WTC11 (cell line): ENCODE measurements at regions not wholly inside any gene's neighbourhood (a gene's known extent, or its start where the extent isn't known, plus 50 kb on each side); places are given as distances from the start of the nearest gene placed in this dataset.
A peak's percentile ranks its signal among the peaks of the same experiment; 100 is the strongest.

Experiments used
- ATAC-seq: fragments of 200-7000 bp; cut with Tn5 transposase; 2 replicates; pipeline ENCODE4 v1.10.0; 2021; ENCODE audit warnings: mild to moderate bottlenecking, moderate library complexity
- CTCF ChIA-PET: fragments of 300-600 bp; sonication (Branson Sonifier 250); formaldehyde crosslinking; loops from one replicate; lab custom pipeline; 2021; ENCODE audit warnings: antibody characterized with exemption; lab: Charles Lee
- POLR2A ChIA-PET: fragments of 350-600 bp; sonication (Branson Sonifier 250); formaldehyde crosslinking; loops from one replicate; lab custom pipeline; 2021; ENCODE audit warnings: antibody characterized with exemption; lab: Charles Lee
- DNase-seq: peaks from one replicate; pipeline ENCODE4 v3.0.0; 2021; ENCODE audit warnings: low spot score
- H3K27ac Mint-ChIP-seq: 2 replicates; pipeline ENCODE4 v1.8.0; 2021; ENCODE audit warnings: mixed read lengths
- H3K27me3 Mint-ChIP-seq: 2 replicates; pipeline ENCODE4 v1.8.0; 2021; ENCODE audit warnings: low read depth, mild to moderate bottlenecking, moderate library complexity, mixed read lengths
- H3K36me3 Mint-ChIP-seq: 2 replicates; pipeline ENCODE4 v1.8.0; 2021; ENCODE audit warnings: mixed read lengths
- H3K4me1 Mint-ChIP-seq: 2 replicates; pipeline ENCODE4 v1.8.0; 2022; ENCODE audit warnings: mixed read lengths
- H3K4me3 Mint-ChIP-seq: 2 replicates; pipeline ENCODE4 v1.8.0; 2021; ENCODE audit warnings: mild to moderate bottlenecking, moderate library complexity, mixed read lengths
- H3K9me3 Mint-ChIP-seq: 2 replicates; pipeline ENCODE4 v1.8.0; 2021; ENCODE audit warnings: mixed read lengths
- CDX4 ChIP-seq: fragments of 250-450 bp; sonication (Bioruptor Pico); IDR thresholded peaks from 2 replicates; pipeline ENCODE4 v1.9.0; 2021; ENCODE audit warnings: moderate library complexity, mild to moderate bottlenecking, inconsistent platforms, borderline replicate concordance
- ERG ChIP-seq: fragments of 250-450 bp; sonication (Bioruptor Pico); IDR thresholded peaks from 2 replicates; pipeline ENCODE4 v1.8.0; 2021; ENCODE audit warnings: mild to moderate bottlenecking
- ETV6 ChIP-seq: sonication (generic); formaldehyde crosslinking; IDR thresholded peaks from 2 replicates; pipeline ENCODE4 v1.8.1; 2022; ENCODE audit warnings: mild to moderate bottlenecking, missing genetic modification reagents
- FOXK1 ChIP-seq: sonication (generic); formaldehyde crosslinking; IDR thresholded peaks from 2 replicates; pipeline ENCODE4 v1.8.0; 2022; ENCODE audit warnings: mild to moderate bottlenecking, moderate library complexity, missing genetic modification reagents
- JAZF1 ChIP-seq: fragments of 250-450 bp; sonication (Bioruptor Pico); IDR thresholded peaks from 2 replicates; pipeline ENCODE4 v1.9.0; 2021; ENCODE audit warnings: moderate library complexity, mild to moderate bottlenecking, inconsistent platforms
- NR1H2 ChIP-seq: sonication (generic); formaldehyde crosslinking; IDR thresholded peaks from 2 replicates; pipeline ENCODE4 v1.9.0; 2021; ENCODE audit warnings: mild to moderate bottlenecking, moderate library complexity, missing genetic modification reagents
- NR3C1 ChIP-seq: sonication (generic); formaldehyde crosslinking; conservative IDR thresholded peaks from 2 replicates; pipeline ENCODE4 v1.8.1; 2023; ENCODE audit warnings: low read depth, mild to moderate bottlenecking, missing genetic modification reagents
- PRDM15 ChIP-seq: sonication (generic); formaldehyde crosslinking; IDR thresholded peaks from 2 replicates; pipeline ENCODE4 v1.8.0; 2022; ENCODE audit warnings: missing genetic modification reagents
- PREB ChIP-seq: sonication (generic); formaldehyde crosslinking; IDR thresholded peaks from 2 replicates; pipeline ENCODE4 v1.8.1; 2022; ENCODE audit warnings: mild to moderate bottlenecking, missing genetic modification reagents, moderate library complexity, borderline replicate concordance
- PRRX2 ChIP-seq: fragments of 250-450 bp; sonication (Bioruptor Pico); IDR thresholded peaks from 2 replicates; pipeline ENCODE4 v1.8.0; 2021; ENCODE audit warnings: mild to moderate bottlenecking
- RORB ChIP-seq: fragments of 250-450 bp; sonication (Bioruptor Pico); IDR thresholded peaks from 2 replicates; pipeline ENCODE4 v1.9.0; 2021; ENCODE audit warnings: mild to moderate bottlenecking
- SMAD3 ChIP-seq: sonication (generic); formaldehyde crosslinking; IDR thresholded peaks from 2 replicates; pipeline ENCODE4 v1.8.0; 2022; ENCODE audit warnings: missing genetic modification reagents, mild to moderate bottlenecking, borderline replicate concordance
- TCF7 ChIP-seq: sonication (generic); formaldehyde crosslinking; IDR thresholded peaks from 2 replicates; pipeline ENCODE4 v1.8.0; 2022; ENCODE audit warnings: mild to moderate bottlenecking, low read depth, missing genetic modification reagents, moderate library complexity
- TP53 ChIP-seq: sonication (generic); formaldehyde crosslinking; IDR thresholded peaks from 2 replicates; pipeline ENCODE4 v1.8.1; 2023; ENCODE audit warnings: mild to moderate bottlenecking, missing genetic modification reagents
- ZMAT4 ChIP-seq: fragments of 250-450 bp; sonication (Bioruptor Pico); IDR thresholded peaks from 2 replicates; pipeline ENCODE4 v1.9.0; 2021; ENCODE audit warnings: mild to moderate bottlenecking
- TF ChIP-seq, protein P1 (sequence below): sonication (generic); formaldehyde crosslinking; conservative IDR thresholded peaks from 2 replicates; pipeline ENCODE4 v1.8.1; 2023; ENCODE audit warnings: mild to moderate bottlenecking, low read depth, missing genetic modification reagents, moderate library complexity
- TF ChIP-seq, protein P2 (sequence below): sonication (generic); formaldehyde crosslinking; IDR thresholded peaks from 2 replicates; pipeline ENCODE4 v1.8.1; 2022; ENCODE audit warnings: low read depth, missing genetic modification reagents, borderline replicate concordance

DNA sequence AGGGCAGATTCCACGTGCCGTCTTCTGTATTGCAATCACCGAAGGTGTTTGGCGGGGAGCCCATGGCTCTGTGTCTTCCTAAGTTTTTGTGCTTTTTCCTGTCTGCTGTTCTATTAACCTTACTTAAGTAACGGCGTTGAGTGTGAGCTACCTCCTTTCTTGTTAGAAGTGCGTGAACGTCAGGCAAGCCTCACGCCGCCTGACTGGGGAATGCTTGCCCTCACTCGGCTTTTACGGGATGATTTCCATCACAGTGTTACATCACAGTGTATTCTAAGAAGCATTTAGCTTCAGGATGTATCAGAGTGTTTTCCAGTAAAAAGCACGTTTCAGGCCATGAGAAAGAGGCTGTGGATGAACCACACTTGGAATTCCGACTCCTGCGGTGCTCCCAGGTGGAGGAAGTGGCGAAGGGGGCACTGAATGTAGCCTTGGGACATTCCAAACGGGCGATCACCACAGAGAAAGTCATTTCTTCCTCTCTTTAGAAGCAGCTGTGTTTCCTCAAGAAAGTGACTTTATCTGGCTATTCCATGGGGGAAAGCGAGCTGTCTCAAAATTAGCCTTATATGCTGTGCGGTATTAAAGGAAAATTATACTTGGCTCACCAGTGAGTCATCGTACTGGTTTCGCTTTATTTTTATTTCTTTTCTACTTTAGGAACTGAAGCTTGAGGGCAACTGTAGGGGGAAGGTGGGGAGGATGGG, 290.7 kb downstream of the KLF6 start:
- Mint-ChIP-seq H3K36me3 (no peaks in the 10 kb centered on the region; the same call in 1 of the 2 replicates), H3K27ac (peak overlapping the region; percentile 42), H3K9me3 (peaks cover 10% of the 10 kb centered on the region), H3K4me1 (peaks cover 43% of the 10 kb centered on the region), H3K4me3 (no peak overlapping the region), H3K27me3 (no peaks in the 10 kb centered on the region; the same call in 1 of the 2 replicates)
- POLR2A ChIA-PET: no interaction called here
- no peak for TF ChIP-seq TCF7 (CRISPR knock-in tag)
- TF ChIP-seq ZMAT4 (CRISPR knock-in tag): no peak
- TF ChIP-seq JAZF1 (CRISPR knock-in tag): no peak
- CTCF ChIA-PET: interaction anchor here (0.7 kb wide), 1 partner anchor 17 kb away, joined by 3 read pairs; no protein-coding TSS in a partner anchor
- no peak for ATAC-seq
- no peak for DNase-seq

DNA sequence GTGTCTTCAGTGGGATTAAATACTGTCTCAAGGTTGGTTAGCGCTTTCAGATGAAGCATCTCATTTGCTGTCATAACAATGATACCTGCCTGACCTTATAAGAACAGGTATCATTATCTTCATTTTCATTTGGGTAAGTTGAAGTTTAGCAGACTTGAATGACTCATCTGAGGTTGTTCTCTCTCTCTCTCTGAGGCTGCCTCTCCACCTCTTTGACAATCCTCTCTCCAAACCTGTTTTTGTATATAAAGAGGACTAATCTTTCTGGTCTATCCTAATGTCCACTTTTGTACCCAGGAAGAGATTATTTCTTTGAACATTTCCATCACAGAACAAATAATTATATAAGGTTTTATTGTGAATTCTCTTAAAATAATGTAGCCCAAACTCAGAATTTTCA, 291.4 kb downstream of the KLF6 start:
- H3K27ac Mint-ChIP-seq: no peak overlapping the region
- ATAC-seq: no peak
- peaks cover 40% of the 10 kb centered on the region for H3K4me1 Mint-ChIP-seq
- H3K4me3 Mint-ChIP-seq: no peak overlapping the region
- H3K36me3 Mint-ChIP-seq: no peaks in the 10 kb centered on the region; the same call in 1 of the 2 replicates
- TF ChIP-seq SMAD3 (CRISPR knock-in tag): no peak
- TF ChIP-seq, protein P1, sequence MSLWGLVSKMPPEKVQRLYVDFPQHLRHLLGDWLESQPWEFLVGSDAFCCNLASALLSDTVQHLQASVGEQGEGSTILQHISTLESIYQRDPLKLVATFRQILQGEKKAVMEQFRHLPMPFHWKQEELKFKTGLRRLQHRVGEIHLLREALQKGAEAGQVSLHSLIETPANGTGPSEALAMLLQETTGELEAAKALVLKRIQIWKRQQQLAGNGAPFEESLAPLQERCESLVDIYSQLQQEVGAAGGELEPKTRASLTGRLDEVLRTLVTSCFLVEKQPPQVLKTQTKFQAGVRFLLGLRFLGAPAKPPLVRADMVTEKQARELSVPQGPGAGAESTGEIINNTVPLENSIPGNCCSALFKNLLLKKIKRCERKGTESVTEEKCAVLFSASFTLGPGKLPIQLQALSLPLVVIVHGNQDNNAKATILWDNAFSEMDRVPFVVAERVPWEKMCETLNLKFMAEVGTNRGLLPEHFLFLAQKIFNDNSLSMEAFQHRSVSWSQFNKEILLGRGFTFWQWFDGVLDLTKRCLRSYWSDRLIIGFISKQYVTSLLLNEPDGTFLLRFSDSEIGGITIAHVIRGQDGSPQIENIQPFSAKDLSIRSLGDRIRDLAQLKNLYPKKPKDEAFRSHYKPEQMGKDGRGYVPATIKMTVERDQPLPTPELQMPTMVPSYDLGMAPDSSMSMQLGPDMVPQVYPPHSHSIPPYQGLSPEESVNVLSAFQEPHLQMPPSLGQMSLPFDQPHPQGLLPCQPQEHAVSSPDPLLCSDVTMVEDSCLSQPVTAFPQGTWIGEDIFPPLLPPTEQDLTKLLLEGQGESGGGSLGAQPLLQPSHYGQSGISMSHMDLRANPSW (CRISPR knock-in tag): no peak
- no peak for TF ChIP-seq TP53
- TF ChIP-seq NR1H2 (CRISPR knock-in tag): no peak
- TF ChIP-seq PRDM15 (CRISPR knock-in tag): no peak
- no peak for TF ChIP-seq NR3C1 (CRISPR knock-in tag)
- no peak for TF ChIP-seq FOXK1
- TF ChIP-seq ERG (CRISPR knock-in tag): no peak
- TF ChIP-seq CDX4 (CRISPR knock-in tag): no peak
- TF ChIP-seq, protein P2, sequence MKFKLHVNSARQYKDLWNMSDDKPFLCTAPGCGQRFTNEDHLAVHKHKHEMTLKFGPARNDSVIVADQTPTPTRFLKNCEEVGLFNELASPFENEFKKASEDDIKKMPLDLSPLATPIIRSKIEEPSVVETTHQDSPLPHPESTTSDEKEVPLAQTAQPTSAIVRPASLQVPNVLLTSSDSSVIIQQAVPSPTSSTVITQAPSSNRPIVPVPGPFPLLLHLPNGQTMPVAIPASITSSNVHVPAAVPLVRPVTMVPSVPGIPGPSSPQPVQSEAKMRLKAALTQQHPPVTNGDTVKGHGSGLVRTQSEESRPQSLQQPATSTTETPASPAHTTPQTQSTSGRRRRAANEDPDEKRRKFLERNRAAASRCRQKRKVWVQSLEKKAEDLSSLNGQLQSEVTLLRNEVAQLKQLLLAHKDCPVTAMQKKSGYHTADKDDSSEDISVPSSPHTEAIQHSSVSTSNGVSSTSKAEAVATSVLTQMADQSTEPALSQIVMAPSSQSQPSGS (CRISPR knock-in tag): no peak
- TF ChIP-seq RORB (CRISPR knock-in tag): no peak
- no peak for TF ChIP-seq PREB (CRISPR knock-in tag)
- no peak for TF ChIP-seq ETV6 (CRISPR knock-in tag)
- TF ChIP-seq PRRX2 (CRISPR knock-in tag): no peak
- TF ChIP-seq, all 79 proteins: peak for 0
- ChIA-PET POLR2A (no interaction called here), CTCF (interaction anchor here (1.0 kb wide), 1 partner anchor 17 kb away, joined by 3 read pairs; no protein-coding TSS in a partner anchor)
- no peak for DNase-seq
- Mint-ChIP-seq H3K27me3 (no peaks in the 10 kb centered on the region), H3K9me3 (peaks cover 17% of the 10 kb centered on the region)
